DND-41 (cell line): ENCODE measurements at regions not wholly inside any gene's neighbourhood (a gene's known extent, or its start where the extent isn't known, plus 50 kb on each side); places are given as distances from the start of the nearest gene placed in this dataset.

Experiments
- CTCF ChIP-seq: IDR thresholded peaks from 2 replicates; pipeline ENCODE4 v1.5.1; 2012; ENCODE audit warnings: borderline replicate concordance, low read length, moderate library complexity, mild to moderate bottlenecking; ENCODE audit not compliant: poor library complexity, severe bottlenecking; ENCODE audit errors: extremely low read depth
- EZH2 ChIP-seq: IDR thresholded peaks from 3 replicates; pipeline ENCODE4 v1.6.1; 2012; ENCODE audit warnings: borderline replicate concordance, low read depth, mild to moderate bottlenecking, moderate library complexity, low read length, inconsistent platforms; ENCODE audit not compliant: severe bottlenecking

GRCh38 chr3:148441191-148441590 lies 256.5 kb upstream of the AGTR1 start:
- TF ChIP-seq CTCF (no peak), EZH2 (no peak)
